ENCODE measurements at regions not wholly inside any gene's neighbourhood (a gene's known extent, or its start where the extent isn't known, plus 50 kb on each side); places are given as distances from the start of the nearest gene placed in this dataset.

GRCh38 chr6:88383183-88383582, 217.0 kb upstream of the CNR1 start:
- TF ChIP-seq, protein P1, sequence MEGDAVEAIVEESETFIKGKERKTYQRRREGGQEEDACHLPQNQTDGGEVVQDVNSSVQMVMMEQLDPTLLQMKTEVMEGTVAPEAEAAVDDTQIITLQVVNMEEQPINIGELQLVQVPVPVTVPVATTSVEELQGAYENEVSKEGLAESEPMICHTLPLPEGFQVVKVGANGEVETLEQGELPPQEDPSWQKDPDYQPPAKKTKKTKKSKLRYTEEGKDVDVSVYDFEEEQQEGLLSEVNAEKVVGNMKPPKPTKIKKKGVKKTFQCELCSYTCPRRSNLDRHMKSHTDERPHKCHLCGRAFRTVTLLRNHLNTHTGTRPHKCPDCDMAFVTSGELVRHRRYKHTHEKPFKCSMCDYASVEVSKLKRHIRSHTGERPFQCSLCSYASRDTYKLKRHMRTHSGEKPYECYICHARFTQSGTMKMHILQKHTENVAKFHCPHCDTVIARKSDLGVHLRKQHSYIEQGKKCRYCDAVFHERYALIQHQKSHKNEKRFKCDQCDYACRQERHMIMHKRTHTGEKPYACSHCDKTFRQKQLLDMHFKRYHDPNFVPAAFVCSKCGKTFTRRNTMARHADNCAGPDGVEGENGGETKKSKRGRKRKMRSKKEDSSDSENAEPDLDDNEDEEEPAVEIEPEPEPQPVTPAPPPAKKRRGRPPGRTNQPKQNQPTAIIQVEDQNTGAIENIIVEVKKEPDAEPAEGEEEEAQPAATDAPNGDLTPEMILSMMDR (IDR thresholded peaks at IDR 0.05; ENCODE audit: poor library complexity): no peak
- no peak for TF ChIP-seq EZH2phosphoT487 (IDR thresholded peaks at IDR 0.05; ENCODE audit: low read depth, severe bottlenecking, unreplicated experiment)
- TF ChIP-seq EZH2 (IDR thresholded peaks at IDR 0.05; ENCODE audit: borderline replicate concordance): no peak
